Lung (tissue), 11 donors: ENCODE measurements at regions not wholly inside any gene's neighbourhood (a gene's known extent, or its start where the extent isn't known, plus 50 kb on each side); places are given as distances from the start of the nearest gene placed in this dataset.

Experiments used
- ATAC-seq: fragments of 200-7000 bp; cut with Tn5 transposase; one replicate; pipeline ENCODE4 v1.9.1; 2020; ENCODE audit warnings: moderate number of reproducible peaks; ENCODE audit not compliant: insufficient read depth, low FRiP score
- DNase-seq, 3 donors: peaks; one replicate each; pipeline ENCODE4 v3.0.0-alpha.2; 2013 to 2017
- H3K27ac ChIP-seq, 2 donors: one replicate each; pipeline ENCODE4 v1.5.1; 2013; ENCODE audit warnings: mild to moderate bottlenecking in 2 of 2, moderate library complexity in 2 of 2, control low read depth in 1 of 2, inconsistent platforms in 1 of 2, low read depth in 1 of 2, low read length in 1 of 2
- H3K27me3 ChIP-seq, 3 donors: one replicate each; pipeline ENCODE4 v1.5.1; 2013; ENCODE audit warnings: low read length in 2 of 3; ENCODE audit not compliant: control insufficient read depth in 3 of 3, insufficient read depth in 3 of 3
- H3K36me3 ChIP-seq, 4 donors: one replicate each; pipeline ENCODE4 v1.5.1; 2013; ENCODE audit warnings: low read length in 4 of 4, mild to moderate bottlenecking in 1 of 4, moderate library complexity in 1 of 4; ENCODE audit not compliant: control insufficient read depth in 4 of 4, insufficient read depth in 4 of 4
- H3K4me1 ChIP-seq, 5 donors: one replicate each; pipeline ENCODE4 v1.5.1; 2013; ENCODE audit warnings: low read length in 5 of 5, mild to moderate bottlenecking in 2 of 5, moderate library complexity in 1 of 5; ENCODE audit not compliant: control insufficient read depth in 5 of 5, insufficient read depth in 5 of 5
- H3K4me3 ChIP-seq: one replicate; pipeline ENCODE4 v1.5.1; 2013; ENCODE audit warnings: mild to moderate bottlenecking, control low read depth, moderate library complexity
- H3K9ac ChIP-seq, 2 donors: one replicate each; pipeline ENCODE4 v1.5.1; 2013; ENCODE audit warnings: low read length in 2 of 2, control low read depth in 1 of 2; ENCODE audit not compliant: insufficient read depth in 1 of 2
- H3K9me3 ChIP-seq, 4 donors: one replicate each; pipeline ENCODE4 v1.5.1; 2013; ENCODE audit warnings: low read length in 3 of 4, mild to moderate bottlenecking in 1 of 4, moderate library complexity in 1 of 4; ENCODE audit not compliant: control insufficient read depth in 4 of 4, insufficient read depth in 3 of 4
- CTCF ChIP-seq: IDR thresholded peaks from 2 replicates; pipeline ENCODE4 v1.5.1; 2012; ENCODE audit warnings: mild to moderate bottlenecking; ENCODE audit errors: control extremely low read depth, extremely low read depth
- WGBS, 2 donors: extraction: QIAGEN DNeasy Blood & Tissue Kit; methylation state at CpG; one replicate each; pipeline ENCODE4 v1.1.7; 2013; 5-methylcytosine and 5-hydroxymethylcytosine counted together
- donor health status: control.
- donor health status: control.
- donor health status: Bipolar disorder and iron deficiency.
- donor health status: healthy.
- donor health status: DM: yes; HTN: yes; CAD: no.

- peaks cover 0 to 1% (median 0%) of the 10 kb centered on the region in 4 donors for H3K9me3 ChIP-seq
- H3K36me3 ChIP-seq = no peaks in the 10 kb centered on the region
- H3K27me3 ChIP-seq = no peaks in the 10 kb centered on the region
- peaks cover 0 to 14% (median 0%) of the 10 kb centered on the region in 5 donors for H3K4me1 ChIP-seq
- ATAC-seq = no peak
- H3K9ac ChIP-seq = no peak overlapping the region
- no peak for DNase-seq
- no peak overlapping the region for H3K27ac ChIP-seq
- WGBS, 2 donors = 69 to 81% methylated on average over 4 of the region's 4 CpGs
- H3K4me3 ChIP-seq = no peak overlapping the region
- TF ChIP-seq CTCF = no peak
These were observed 133.6 kb downstream of the SYF2 start for GRCh38 chr1:25098717-25099116.

GRCh38 chr1:25096307-25097150, 135.8 kb downstream of the SYF2 start:
- H3K4me1 ChIP-seq = peaks cover 0 to 5% (median 0%) of the 10 kb centered on the region in 5 donors
- peaks cover 0 to 1% (median 0%) of the 10 kb centered on the region in 4 donors for H3K9me3 ChIP-seq
- H3K36me3 ChIP-seq = no peaks in the 10 kb centered on the region
- no peak overlapping the region for H3K27ac ChIP-seq
- no peak overlapping the region for H3K4me3 ChIP-seq
- ATAC-seq = no peak
- no peak overlapping the region for H3K9ac ChIP-seq
- no peaks in the 10 kb centered on the region for H3K27me3 ChIP-seq
- no peak for TF ChIP-seq CTCF
- 79 to 92% methylated on average over 8 of the region's 8 CpGs for WGBS, 2 donors
- DNase-seq = no peak

GRCh38 chr1:25095635-25096200, 136.6 kb downstream of the SYF2 start:
- no peak for ATAC-seq
- TF ChIP-seq CTCF = no peak

More at GRCh38 chr1:25095635-25096200, 136.6 kb downstream of the SYF2 start:
- Histone ChIP-seq H3K4me1 (peaks cover 0 to 5% (median 0%) of the 10 kb centered on the region in 5 donors), H3K9ac (no peak overlapping the region), H3K27me3 (no peaks in the 10 kb centered on the region), H3K9me3 (peaks cover 0 to 1% (median 0%) of the 10 kb centered on the region in 4 donors), H3K27ac (no peak overlapping the region), H3K4me3 (no peak overlapping the region), H3K36me3 (no peaks in the 10 kb centered on the region)
- WGBS, 2 donors = 66 to 68% methylated on average over 5 of the region's 5 CpGs
- no peak for DNase-seq
